Testis (tissue), 2 donors: ENCODE measurements at regions not wholly inside any gene's neighbourhood (a gene's known extent, or its start where the extent isn't known, plus 50 kb on each side); places are given as distances from the start of the nearest gene placed in this dataset.

ENCODE experiments used
- DNase-seq: peaks from one replicate; pipeline ENCODE4 v3.0.0-alpha.2; 2019
- H3K27ac ChIP-seq, 2 donors: fragments of 200-600 bp; sonication (generic); one replicate each; pipeline ENCODE4 v1.5.1; 2019
- H3K27me3 ChIP-seq: fragments of 200-600 bp; sonication (generic); one replicate; pipeline ENCODE4 v1.5.1; 2019
- H3K36me3 ChIP-seq: fragments of 200-600 bp; sonication (generic); one replicate; pipeline ENCODE4 v1.5.1; 2017; ENCODE audit warnings: low read depth; ENCODE audit errors: missing control alignments
- H3K4me1 ChIP-seq: fragments of 200-600 bp; sonication (generic); one replicate; pipeline ENCODE4 v1.5.1; 2019
- H3K4me3 ChIP-seq, 2 donors: fragments of 200-600 bp; sonication (generic); one replicate each; pipeline ENCODE4 v1.5.1; 2017 to 2019
- H3K9me3 ChIP-seq: fragments of 200-600 bp; sonication (generic); one replicate; pipeline ENCODE4 v1.5.1; 2017
- POLR2A ChIP-seq: fragments of 450-650 bp; IDR thresholded peaks from one replicate; pipeline ENCODE4 v1.6.1; 2017; ENCODE audit warnings: antibody characterized with exemption, mild to moderate bottlenecking, moderate library complexity
- WGBS, 2 donors: methylation state at CpG; one replicate each; pipeline ENCODE4 v1.1.5; 2018; 5-methylcytosine and 5-hydroxymethylcytosine counted together
- intact Hi-C: fragments of 100-400 bp; cut with DNase I; formaldehyde crosslinking; loops from one replicate; pipeline ENCODE4 v1.15.1; 2023; ENCODE audit warnings: low total_unique reads
- TF ChIP-seq, protein P1 (sequence below), 3 experiments: fragments of 450-650 bp in 2 of 3; fragments of 200-600 bp in 1 of 3; sonication (generic) in 1 of 3; IDR thresholded peaks; one replicate each; pipeline ENCODE4 v1.5.1; 2016 to 2019; ENCODE audit warnings: antibody characterized with exemption in 3 of 3, mild to moderate bottlenecking in 2 of 3, moderate library complexity in 1 of 3

DNA sequence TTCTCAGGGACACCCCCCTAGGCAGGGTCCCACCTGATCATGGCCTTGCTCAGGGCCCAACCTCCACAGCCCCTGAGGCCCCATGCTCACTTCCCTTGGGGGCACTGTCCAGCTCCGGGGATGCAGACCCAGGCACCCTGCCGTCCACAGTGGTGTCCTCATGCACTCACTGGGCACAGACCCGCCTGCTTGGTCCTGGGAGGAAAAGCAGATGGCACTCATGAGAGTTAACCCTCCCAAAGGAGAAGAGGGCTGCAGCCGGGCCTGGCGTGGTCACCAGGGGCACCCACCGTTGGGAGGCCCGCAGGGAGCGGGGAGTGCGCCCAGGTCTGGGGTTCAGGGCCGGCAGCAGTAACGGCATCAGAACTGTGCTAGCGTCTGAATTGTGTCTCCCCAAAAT is 1270.9 kb downstream of the BRD1 start:
- intact Hi-C loops: no loop called here
- Histone ChIP-seq H3K36me3 (no peaks in the 10 kb centered on the region), H3K27ac (no peak overlapping the region), H3K9me3 (no peaks in the 10 kb centered on the region), H3K27me3 (no peaks in the 10 kb centered on the region), H3K4me1 (no peaks in the 10 kb centered on the region), H3K4me3 (no peak overlapping the region)
- 93 to 100% methylated on average over 6 to 12 of the region's 12 CpGs for WGBS, 2 donors
- TF ChIP-seq, protein P1, sequence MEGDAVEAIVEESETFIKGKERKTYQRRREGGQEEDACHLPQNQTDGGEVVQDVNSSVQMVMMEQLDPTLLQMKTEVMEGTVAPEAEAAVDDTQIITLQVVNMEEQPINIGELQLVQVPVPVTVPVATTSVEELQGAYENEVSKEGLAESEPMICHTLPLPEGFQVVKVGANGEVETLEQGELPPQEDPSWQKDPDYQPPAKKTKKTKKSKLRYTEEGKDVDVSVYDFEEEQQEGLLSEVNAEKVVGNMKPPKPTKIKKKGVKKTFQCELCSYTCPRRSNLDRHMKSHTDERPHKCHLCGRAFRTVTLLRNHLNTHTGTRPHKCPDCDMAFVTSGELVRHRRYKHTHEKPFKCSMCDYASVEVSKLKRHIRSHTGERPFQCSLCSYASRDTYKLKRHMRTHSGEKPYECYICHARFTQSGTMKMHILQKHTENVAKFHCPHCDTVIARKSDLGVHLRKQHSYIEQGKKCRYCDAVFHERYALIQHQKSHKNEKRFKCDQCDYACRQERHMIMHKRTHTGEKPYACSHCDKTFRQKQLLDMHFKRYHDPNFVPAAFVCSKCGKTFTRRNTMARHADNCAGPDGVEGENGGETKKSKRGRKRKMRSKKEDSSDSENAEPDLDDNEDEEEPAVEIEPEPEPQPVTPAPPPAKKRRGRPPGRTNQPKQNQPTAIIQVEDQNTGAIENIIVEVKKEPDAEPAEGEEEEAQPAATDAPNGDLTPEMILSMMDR (IDR thresholded peaks at IDR 0.05): no peak
- TF ChIP-seq POLR2A: no peak
- no peak for DNase-seq

DNA sequence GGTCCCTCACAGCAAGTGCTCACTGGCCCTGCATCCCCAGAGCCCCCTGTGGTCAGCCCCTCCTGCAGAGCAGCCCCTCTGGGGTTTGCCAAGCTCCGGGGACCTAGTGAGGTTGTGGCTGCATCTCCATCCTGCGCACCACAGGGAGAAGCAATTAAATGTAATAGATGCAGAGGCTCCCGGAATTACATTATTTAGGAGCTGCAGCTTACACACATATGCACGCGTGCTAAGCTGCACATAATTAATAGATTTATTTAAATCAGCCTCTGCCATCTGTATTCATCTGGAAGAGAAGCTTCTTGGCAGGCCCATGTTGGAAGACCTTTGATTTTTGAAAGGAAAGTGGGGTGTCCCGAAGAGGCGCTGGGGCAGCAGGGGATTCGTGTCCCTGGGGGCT is 1271.5 kb downstream of the BRD1 start:
- Histone ChIP-seq H3K9me3 (no peaks in the 10 kb centered on the region), H3K36me3 (no peaks in the 10 kb centered on the region), H3K4me3 (no peak overlapping the region), H3K27ac (no peak overlapping the region), H3K27me3 (no peaks in the 10 kb centered on the region), H3K4me1 (no peaks in the 10 kb centered on the region)
- WGBS, 2 donors: 98% methylated on average over 8 of the region's 8 CpGs
- intact Hi-C loops: no loop called here
- no peak for DNase-seq
- TF ChIP-seq POLR2A: no peak
- TF ChIP-seq, protein P1 (IDR thresholded peaks at IDR 0.05): no peak

DNA sequence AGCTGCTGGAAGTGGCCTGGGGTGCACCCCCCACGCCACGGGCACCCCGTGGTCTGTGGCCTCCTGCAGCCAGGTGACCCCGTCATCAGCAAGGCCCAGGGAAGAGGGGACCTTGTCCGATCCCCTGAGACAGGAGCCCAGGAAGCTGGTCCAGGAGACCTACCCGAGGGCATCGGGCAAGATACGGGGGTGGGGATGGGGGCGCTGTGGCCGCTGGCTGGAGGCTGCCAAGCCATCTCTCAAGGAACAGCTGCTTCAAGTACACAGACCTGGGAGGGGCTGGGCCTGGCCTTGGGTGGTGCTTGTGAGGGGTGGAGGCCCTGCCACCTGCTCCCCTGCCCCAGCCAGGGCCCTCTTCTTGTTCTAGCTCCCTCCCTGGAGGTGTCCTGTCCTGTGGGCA is 1272.1 kb downstream of the BRD1 start:
- no peaks in the 10 kb centered on the region for H3K36me3 ChIP-seq
- no peaks in the 10 kb centered on the region for H3K4me1 ChIP-seq
- no peak for DNase-seq
- no peaks in the 10 kb centered on the region for H3K27me3 ChIP-seq
- 78 to 85% methylated on average over 7 to 10 of the region's 10 CpGs for WGBS, 2 donors
- no peaks in the 10 kb centered on the region for H3K9me3 ChIP-seq
- TF ChIP-seq, protein P1 (IDR thresholded peaks at IDR 0.05): no peak
- no peak for TF ChIP-seq POLR2A
- no peak overlapping the region for H3K4me3 ChIP-seq
- no peak overlapping the region for H3K27ac ChIP-seq
- intact Hi-C loops: no loop called here

DNA sequence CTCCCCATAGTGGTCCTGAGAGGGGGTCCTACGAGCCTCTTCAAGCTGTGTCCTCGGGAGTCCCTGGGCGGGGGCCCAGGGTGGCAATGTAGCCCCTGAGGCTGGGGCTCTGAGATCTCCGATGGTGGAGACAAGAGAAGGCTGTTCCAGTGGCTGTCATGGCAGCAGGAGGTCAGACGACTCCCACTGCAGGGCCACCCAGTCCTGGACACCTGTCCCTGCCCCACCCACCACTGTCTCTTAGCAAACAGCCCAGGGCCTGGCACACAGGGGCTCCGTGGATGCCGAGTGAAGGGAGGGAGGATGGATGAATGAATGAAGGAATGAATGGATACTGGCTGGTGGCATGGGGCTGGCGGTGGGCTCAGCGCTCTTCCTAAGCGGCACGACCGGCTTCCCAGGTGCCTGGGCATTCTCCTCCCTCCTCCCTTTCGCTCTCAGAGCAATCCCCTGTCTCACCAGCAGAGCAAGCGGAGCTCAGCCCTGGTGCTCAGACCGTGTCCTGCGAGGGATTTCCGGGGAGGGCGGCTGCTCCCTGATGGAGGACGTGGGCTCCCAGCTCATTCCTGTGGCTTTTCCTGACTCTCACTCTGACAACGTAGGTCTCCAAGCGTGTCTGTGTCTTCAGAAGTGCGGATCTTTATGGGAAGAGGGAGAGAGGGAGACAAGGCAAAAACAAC is 1272.6 kb downstream of the BRD1 start:
- Histone ChIP-seq H3K9me3 (no peaks in the 10 kb centered on the region), H3K36me3 (no peaks in the 10 kb centered on the region), H3K27me3 (no peaks in the 10 kb centered on the region), H3K4me3 (no peak overlapping the region), H3K4me1 (no peaks in the 10 kb centered on the region), H3K27ac (no peak overlapping the region)
- TF ChIP-seq, protein P1 (IDR thresholded peaks at IDR 0.05): no peak
- TF ChIP-seq POLR2A: no peak
- WGBS, 2 donors: 70 to 85% methylated on average over 21 to 22 of the region's 22 CpGs
- DNase-seq: no peak
- intact Hi-C loops: no loop called here

DNA sequence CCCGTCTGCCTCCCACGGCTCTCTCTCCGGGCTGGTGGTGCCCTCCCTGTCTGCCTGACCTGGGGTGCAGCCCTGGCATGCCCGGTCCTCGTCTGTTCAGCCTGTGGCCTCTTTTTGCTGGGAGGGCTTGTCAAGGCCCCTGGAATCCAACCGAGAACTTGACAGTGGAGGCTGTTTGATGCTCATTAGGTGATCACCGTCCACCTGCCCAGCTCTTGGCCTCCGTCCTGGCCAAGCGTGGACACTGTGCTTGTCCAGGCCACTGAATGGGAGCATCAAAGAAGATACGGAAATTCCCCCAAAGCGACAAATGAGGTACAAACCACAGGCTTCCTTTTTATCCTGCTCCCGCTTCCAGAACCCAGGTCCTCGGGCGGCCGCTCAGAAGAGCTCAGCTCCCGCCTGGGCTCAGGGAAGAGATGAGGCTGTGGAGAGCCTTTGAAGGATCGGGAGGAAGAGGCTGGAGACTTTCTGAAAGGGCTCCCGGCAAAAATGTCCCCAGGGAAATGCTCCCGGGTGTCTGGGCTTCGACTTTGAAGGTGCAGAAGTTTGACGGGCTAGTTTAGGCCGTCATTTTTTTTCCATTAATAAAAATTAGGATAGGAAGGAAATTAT is 1273.9 kb downstream of the BRD1 start:
- Histone ChIP-seq H3K36me3 (no peaks in the 10 kb centered on the region), H3K4me3 (no peak overlapping the region), H3K4me1 (no peaks in the 10 kb centered on the region), H3K27ac (no peak overlapping the region), H3K27me3 (no peaks in the 10 kb centered on the region), H3K9me3 (no peaks in the 10 kb centered on the region)
- TF ChIP-seq, protein P1 (IDR thresholded peaks at IDR 0.05): no peak
- TF ChIP-seq POLR2A: no peak
- intact Hi-C loops: no loop called here
- no peak for DNase-seq
- WGBS, 2 donors: 88 to 92% methylated on average over 14 to 22 of the region's 22 CpGs
